SK-N-SH treated with all-trans-retinoic acid at 6 μM for 48 hours (cell line): ENCODE measurements at regions not wholly inside any gene's neighbourhood (a gene's known extent, or its start where the extent isn't known, plus 50 kb on each side); places are given as distances from the start of the nearest gene placed in this dataset.

ENCODE experiments used
- ATAC-seq: fragments of 200-7000 bp; cut with Tn5 transposase; 3 replicates; pipeline ENCODE4 v1.9.1; 2020; ENCODE audit warnings: mild to moderate bottlenecking, moderate library complexity
- BACH2 ChIP-seq: fragments of 250-450 bp; sonication (Bioruptor Pico); IDR thresholded peaks from 2 replicates; pipeline ENCODE4 v1.9.0; 2021; ENCODE audit warnings: mild to moderate bottlenecking, borderline replicate concordance
- CREB5 ChIP-seq: fragments of 250-450 bp; sonication (Bioruptor Pico); IDR thresholded peaks from 2 replicates; pipeline ENCODE4 v1.5.1; 2020; ENCODE audit warnings: low read depth, mild to moderate bottlenecking, moderate library complexity
- CSDC2 ChIP-seq: fragments of 250-450 bp; sonication (Bioruptor Pico); IDR thresholded peaks from 2 replicates; pipeline ENCODE4 v1.5.0; 2020; ENCODE audit warnings: mild to moderate bottlenecking, moderate library complexity
- CSRNP3 ChIP-seq: fragments of 250-450 bp; sonication (Bioruptor Pico); IDR thresholded peaks from 2 replicates; pipeline ENCODE4 v1.5.1; 2021; ENCODE audit warnings: mild to moderate bottlenecking, moderate library complexity
- ESRRG ChIP-seq: fragments of 250-450 bp; sonication (Bioruptor Pico); IDR thresholded peaks from 2 replicates; pipeline ENCODE4 v1.6.1; 2021; ENCODE audit warnings: mild to moderate bottlenecking
- GLIS3 ChIP-seq: fragments of 250-450 bp; sonication (Bioruptor Pico); IDR thresholded peaks from 2 replicates; pipeline ENCODE4 v1.5.0; 2020; ENCODE audit warnings: mild to moderate bottlenecking, moderate library complexity
- ISL1 ChIP-seq: fragments of 250-450 bp; sonication (Bioruptor Pico); IDR thresholded peaks from 2 replicates; pipeline ENCODE4 v2.1.2; 2022; ENCODE audit warnings: mild to moderate bottlenecking, moderate library complexity
- OSR1 ChIP-seq: fragments of 250-450 bp; sonication (Bioruptor Pico); IDR thresholded peaks from 2 replicates; pipeline ENCODE4 v1.8.0; 2022; ENCODE audit warnings: moderate library complexity, mild to moderate bottlenecking, inconsistent platforms
- PATZ1 ChIP-seq: fragments of 250-450 bp; sonication (Bioruptor Pico); IDR thresholded peaks from 2 replicates; pipeline ENCODE4 v1.8.0; 2020; ENCODE audit warnings: mild to moderate bottlenecking, moderate library complexity, borderline replicate concordance
- POU6F1 ChIP-seq: fragments of 250-450 bp; sonication (Bioruptor Pico); IDR thresholded peaks from 2 replicates; pipeline ENCODE4 v1.8.0; 2021; ENCODE audit warnings: low read depth, mild to moderate bottlenecking, moderate library complexity, borderline replicate concordance
- PPARA ChIP-seq: fragments of 250-450 bp; sonication (Bioruptor Pico); IDR thresholded peaks from 2 replicates; pipeline ENCODE4 v1.5.0; 2020; ENCODE audit warnings: mild to moderate bottlenecking, borderline replicate concordance
- RARB ChIP-seq: fragments of 250-450 bp; sonication (Bioruptor Pico); IDR thresholded peaks from 2 replicates; pipeline ENCODE4 v1.8.0; 2021; ENCODE audit warnings: mild to moderate bottlenecking, moderate library complexity
- SNAI2 ChIP-seq: fragments of 250-450 bp; sonication (Bioruptor Pico); IDR thresholded peaks from 2 replicates; pipeline ENCODE4 v1.5.0; 2020; ENCODE audit warnings: mild to moderate bottlenecking, moderate library complexity
- TCF4 ChIP-seq: fragments of 250-450 bp; sonication (Bioruptor Pico); IDR thresholded peaks from 2 replicates; pipeline ENCODE4 v1.8.0; 2021; ENCODE audit warnings: mild to moderate bottlenecking, moderate library complexity, borderline replicate concordance
- TOX ChIP-seq: fragments of 250-450 bp; sonication (Bioruptor Pico); IDR thresholded peaks from 2 replicates; pipeline ENCODE4 v1.8.0; 2021; ENCODE audit warnings: mild to moderate bottlenecking, moderate library complexity, borderline replicate concordance
- TSHZ2 ChIP-seq: fragments of 250-450 bp; sonication (Bioruptor Pico); IDR thresholded peaks from 2 replicates; pipeline ENCODE4 v1.5.0; 2020; ENCODE audit warnings: mild to moderate bottlenecking, moderate library complexity
- ZC3H10 ChIP-seq: fragments of 250-450 bp; sonication (Bioruptor Pico); IDR thresholded peaks from 2 replicates; pipeline ENCODE4 v1.5.1; 2021; ENCODE audit warnings: mild to moderate bottlenecking, moderate library complexity
- ZFP3 ChIP-seq: fragments of 250-450 bp; sonication (Bioruptor Pico); IDR thresholded peaks from 2 replicates; pipeline ENCODE4 v1.5.0; 2020; ENCODE audit warnings: mild to moderate bottlenecking, moderate library complexity
- ZFP30 ChIP-seq: fragments of 450-650 bp; formaldehyde crosslinking; IDR thresholded peaks from 2 replicates; pipeline ENCODE4 v1.5.0; 2022; ENCODE audit warnings: mild to moderate bottlenecking, moderate library complexity
- ZNF565 ChIP-seq: fragments of 450-650 bp; formaldehyde crosslinking; conservative IDR thresholded peaks from 2 replicates; pipeline ENCODE4 v1.5.0; 2020; ENCODE audit warnings: low read depth, mild to moderate bottlenecking, moderate library complexity
- ZNF70 ChIP-seq: fragments of 450-650 bp; formaldehyde crosslinking; IDR thresholded peaks from 2 replicates; pipeline ENCODE4 v1.5.0; 2020; ENCODE audit warnings: mild to moderate bottlenecking, moderate library complexity
- ZNF8 ChIP-seq: fragments of 450-650 bp; formaldehyde crosslinking; IDR thresholded peaks from 2 replicates; pipeline ENCODE4 v1.5.0; 2020; ENCODE audit warnings: mild to moderate bottlenecking, moderate library complexity

GRCh38 chr21:36640721-36641244 lies 58.1 kb upstream of the SIM2 start:
- no peak for ATAC-seq
- no peak for TF ChIP-seq ESRRG
- no peak for TF ChIP-seq ZNF565 (CRISPR knock-in tag)
- no peak for TF ChIP-seq ZNF70 (CRISPR knock-in tag)
- TF ChIP-seq TOX (CRISPR knock-in tag): no peak
- no peak for TF ChIP-seq POU6F1 (CRISPR knock-in tag)
- no peak for TF ChIP-seq CREB5 (CRISPR knock-in tag)
- TF ChIP-seq TCF4 (CRISPR knock-in tag): no peak
- no peak for TF ChIP-seq BACH2 (CRISPR knock-in tag)
- TF ChIP-seq ZFP3: no peak
- no peak for TF ChIP-seq SNAI2 (CRISPR knock-in tag)
- no peak for TF ChIP-seq CSDC2 (CRISPR knock-in tag)
- no peak for TF ChIP-seq ISL1 (CRISPR knock-in tag)
- no peak for TF ChIP-seq TSHZ2 (CRISPR knock-in tag)
- no peak for TF ChIP-seq ZC3H10 (CRISPR knock-in tag)
- TF ChIP-seq OSR1 (CRISPR knock-in tag): no peak
- no peak for TF ChIP-seq ZFP30 (CRISPR knock-in tag)
- no peak for TF ChIP-seq GLIS3
- TF ChIP-seq, all 23 proteins: peak for 0

- no peak for TF ChIP-seq ESRRG
- no peak for TF ChIP-seq TCF4 (CRISPR knock-in tag)
- TF ChIP-seq ZFP3: no peak
- no peak for TF ChIP-seq RARB (CRISPR knock-in tag)
- no peak for TF ChIP-seq GLIS3
- no peak for TF ChIP-seq SNAI2 (CRISPR knock-in tag)
- TF ChIP-seq PPARA: no peak
- TF ChIP-seq TSHZ2 (CRISPR knock-in tag): no peak
- TF ChIP-seq CSRNP3 (CRISPR knock-in tag): no peak
- TF ChIP-seq ZNF70 (CRISPR knock-in tag): no peak
- TF ChIP-seq ZC3H10 (CRISPR knock-in tag): no peak
- TF ChIP-seq TOX (CRISPR knock-in tag): no peak
- TF ChIP-seq ZNF8 (CRISPR knock-in tag): no peak
- TF ChIP-seq PATZ1 (CRISPR knock-in tag): no peak
- no peak for ATAC-seq
Observed at GRCh38 chr21:36641346-36641745, 57.6 kb upstream of the SIM2 start.
